ENCODE measurements at regions not wholly inside any gene's neighbourhood (a gene's known extent, or its start where the extent isn't known, plus 50 kb on each side); places are given as distances from the start of the nearest gene placed in this dataset.

- H3K4me3 ChIP-seq (ENCODE audit: low read length), result no peak overlapping the region; the same call in 1 of the 2 replicates
- TF ChIP-seq, protein P1, sequence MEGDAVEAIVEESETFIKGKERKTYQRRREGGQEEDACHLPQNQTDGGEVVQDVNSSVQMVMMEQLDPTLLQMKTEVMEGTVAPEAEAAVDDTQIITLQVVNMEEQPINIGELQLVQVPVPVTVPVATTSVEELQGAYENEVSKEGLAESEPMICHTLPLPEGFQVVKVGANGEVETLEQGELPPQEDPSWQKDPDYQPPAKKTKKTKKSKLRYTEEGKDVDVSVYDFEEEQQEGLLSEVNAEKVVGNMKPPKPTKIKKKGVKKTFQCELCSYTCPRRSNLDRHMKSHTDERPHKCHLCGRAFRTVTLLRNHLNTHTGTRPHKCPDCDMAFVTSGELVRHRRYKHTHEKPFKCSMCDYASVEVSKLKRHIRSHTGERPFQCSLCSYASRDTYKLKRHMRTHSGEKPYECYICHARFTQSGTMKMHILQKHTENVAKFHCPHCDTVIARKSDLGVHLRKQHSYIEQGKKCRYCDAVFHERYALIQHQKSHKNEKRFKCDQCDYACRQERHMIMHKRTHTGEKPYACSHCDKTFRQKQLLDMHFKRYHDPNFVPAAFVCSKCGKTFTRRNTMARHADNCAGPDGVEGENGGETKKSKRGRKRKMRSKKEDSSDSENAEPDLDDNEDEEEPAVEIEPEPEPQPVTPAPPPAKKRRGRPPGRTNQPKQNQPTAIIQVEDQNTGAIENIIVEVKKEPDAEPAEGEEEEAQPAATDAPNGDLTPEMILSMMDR (conservative IDR thresholded peaks at IDR 0.05; ENCODE audit: low read length), result no peak
- DNase-seq (ENCODE audit: low read depth), result peak; percentile 97
These were observed 400.2 kb upstream of the TBL1XR1 start for GRCh38 chr3:177597311-177598096.

GRCh38 chr3:177598097-177598833, 401.0 kb upstream of the TBL1XR1 start:
- no peak overlapping the region for H3K4me3 ChIP-seq (ENCODE audit: low read length)
- DNase-seq (ENCODE audit: low read depth), result peak; percentile 57
- TF ChIP-seq, protein P1 (conservative IDR thresholded peaks at IDR 0.05; ENCODE audit: low read length), result no peak

DNA sequence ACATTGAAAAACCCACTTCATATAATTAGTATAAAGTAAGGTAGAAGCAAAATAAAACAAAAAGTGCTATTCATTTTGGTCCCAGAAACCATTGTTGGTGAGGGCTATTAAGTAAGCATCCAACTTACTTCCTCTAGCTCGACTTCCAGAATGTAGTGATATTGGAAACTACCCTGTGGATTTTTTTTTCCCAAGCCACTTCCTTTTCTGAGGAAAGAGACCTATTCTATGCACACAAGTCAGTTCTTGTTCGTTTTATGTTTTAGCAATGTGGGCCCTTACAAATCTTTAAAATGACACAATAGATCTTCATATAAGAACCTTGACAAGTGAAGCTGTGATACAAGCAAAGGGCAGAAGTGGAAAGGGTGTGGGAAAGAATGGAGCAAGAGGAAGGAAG, 402.0 kb upstream of the TBL1XR1 start:
- TF ChIP-seq, protein P1 (conservative IDR thresholded peaks at IDR 0.05; ENCODE audit: low read length), result no peak
- DNase-seq (ENCODE audit: low read depth), result no peak
- H3K4me3 ChIP-seq (ENCODE audit: low read length), result no peak overlapping the region

DNA sequence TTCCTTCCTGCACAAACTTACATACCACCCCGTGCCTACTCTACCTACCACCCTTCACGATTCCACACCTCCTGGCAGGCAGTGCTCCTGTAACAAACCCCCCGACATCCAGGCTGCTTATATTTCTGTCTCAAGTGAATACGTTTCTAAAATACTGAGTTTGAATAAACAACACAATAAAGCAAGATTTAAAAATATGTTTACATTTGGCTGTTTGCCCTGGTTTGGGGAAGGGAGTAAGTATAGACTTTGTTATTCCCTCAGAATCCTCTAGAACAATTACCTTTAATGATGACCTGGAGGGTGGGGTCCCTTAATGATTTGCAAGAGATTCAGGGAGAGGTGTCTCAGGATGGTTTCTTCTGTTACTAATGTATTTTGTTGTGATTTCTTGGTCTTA, 402.6 kb upstream of the TBL1XR1 start:
- H3K4me3 ChIP-seq (ENCODE audit: low read length), result no peak overlapping the region
- TF ChIP-seq, protein P1 (conservative IDR thresholded peaks at IDR 0.05; ENCODE audit: low read length), result no peak
- no peak for DNase-seq (ENCODE audit: low read depth)

- no peak overlapping the region for H3K4me3 ChIP-seq (ENCODE audit: low read length)
These were observed 403.1 kb upstream of the TBL1XR1 start for GRCh38 chr3:177600411-177600810.

DNA sequence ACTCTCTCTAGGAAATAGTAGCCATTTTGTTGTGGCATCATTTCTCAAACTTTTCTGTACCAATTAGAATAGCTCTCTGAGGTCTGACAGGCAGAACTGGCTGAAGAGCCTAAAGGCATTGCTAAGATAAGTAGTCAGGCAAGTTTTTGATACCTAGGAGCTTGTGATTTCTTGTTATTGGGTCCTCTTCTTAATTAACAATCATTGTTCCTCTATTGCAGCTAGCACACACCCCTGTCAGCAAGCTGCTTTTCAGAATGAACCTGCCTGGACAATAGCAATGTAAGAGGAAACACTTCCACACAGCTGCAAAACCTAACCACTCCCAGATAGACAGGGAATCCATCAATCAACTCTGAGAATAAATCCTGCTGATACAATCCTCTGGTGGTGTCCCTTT, 403.9 kb upstream of the TBL1XR1 start:
- no peak overlapping the region for H3K4me3 ChIP-seq (ENCODE audit: low read length)
- TF ChIP-seq, protein P1 (conservative IDR thresholded peaks at IDR 0.05; ENCODE audit: low read length), result no peak
- no peak for DNase-seq (ENCODE audit: low read depth)

More at GRCh38 chr3:177600411-177600810, 403.1 kb upstream of the TBL1XR1 start:
- no peak for DNase-seq (ENCODE audit: low read depth)
- TF ChIP-seq, protein P1 (conservative IDR thresholded peaks at IDR 0.05; ENCODE audit: low read length), result no peak

Measured in AG10803 (cell line).